Neural progenitor cell (in vitro differentiated cells): ENCODE measurements at regions not wholly inside any gene's neighbourhood (a gene's known extent, or its start where the extent isn't known, plus 50 kb on each side); places are given as distances from the start of the nearest gene placed in this dataset.

Source experiments
- DNase-seq: peaks from one replicate; pipeline ENCODE4 v3.0.0-alpha.2; 2016; ENCODE audit warnings: low spot score
- H2AFZ ChIP-seq: fragments of 200-600 bp; sonication (generic); replicated peaks from 2 replicates; pipeline ENCODE4 v1.6.1; 2016; ENCODE audit warnings: antibody characterized with exemption
- H3F3A ChIP-seq: fragments of 200-600 bp; sonication (generic); 2 replicates; pipeline ENCODE4 v1.6.1; 2016; ENCODE audit warnings: antibody characterized with exemption, low read depth
- H3K27ac ChIP-seq: fragments of 200-600 bp; sonication (generic); 2 replicates; pipeline ENCODE4 v1.5.1; 2016; ENCODE audit warnings: mild to moderate bottlenecking
- H3K27me3 ChIP-seq: fragments of 200-600 bp; sonication (generic); 2 replicates; pipeline ENCODE4 v1.6.1; 2016; ENCODE audit warnings: mild to moderate bottlenecking, moderate library complexity
- H3K36me3 ChIP-seq: fragments of 200-600 bp; sonication (generic); 2 replicates; pipeline ENCODE4 v1.5.1; 2016
- H3K4me1 ChIP-seq: fragments of 200-600 bp; sonication (generic); 2 replicates; pipeline ENCODE4 v1.6.1; 2016; ENCODE audit warnings: mixed run types
- H3K4me2 ChIP-seq: fragments of 200-600 bp; sonication (generic); 2 replicates; pipeline ENCODE4 v1.6.1; 2016
- H3K4me3 ChIP-seq: fragments of 200-600 bp; sonication (generic); 2 replicates; pipeline ENCODE4 v1.5.1; 2016
- H3K79me2 ChIP-seq: fragments of 200-600 bp; sonication (generic); 2 replicates; pipeline ENCODE4 v1.6.1; 2016; ENCODE audit warnings: low read depth
- H3K9ac ChIP-seq: fragments of 200-600 bp; sonication (generic); 2 replicates; pipeline ENCODE4 v1.6.1; 2016
- H3K9me3 ChIP-seq: fragments of 200-600 bp; sonication (generic); 2 replicates; pipeline ENCODE4 v1.5.1; 2016; ENCODE audit warnings: low read depth
- H4K20me1 ChIP-seq: fragments of 200-600 bp; sonication (generic); 2 replicates; pipeline ENCODE4 v1.6.1; 2016; ENCODE audit warnings: low read depth
- H3K27ac Mint-ChIP-seq: 3 replicates; pipeline ENCODE4 v1.8.0; 2021; ENCODE audit warnings: mixed read lengths
- H3K27me3 Mint-ChIP-seq: 2 replicates; pipeline ENCODE4 v1.8.0; 2022; ENCODE audit warnings: low read depth, mild to moderate bottlenecking, inconsistent platforms, moderate library complexity, mixed read lengths; ENCODE audit not compliant: insufficient read depth
- H3K36me3 Mint-ChIP-seq: 3 replicates; pipeline ENCODE4 v1.8.0; 2021; ENCODE audit warnings: mixed read lengths
- H3K4me1 Mint-ChIP-seq: 3 replicates; pipeline ENCODE4 v1.8.0; 2021; ENCODE audit warnings: mixed read lengths
- H3K4me3 Mint-ChIP-seq: 3 replicates; pipeline ENCODE4 v1.8.0; 2021; ENCODE audit warnings: mild to moderate bottlenecking, moderate library complexity, mixed read lengths
- H3K9me3 Mint-ChIP-seq: 3 replicates; pipeline ENCODE4 v1.8.0; 2020; ENCODE audit warnings: mixed read lengths
- CTCF ChIP-seq: fragments of 200-600 bp; sonication (generic); IDR thresholded peaks from 2 replicates; pipeline ENCODE4 v1.5.1; 2017; ENCODE audit warnings: antibody characterized with exemption, mild to moderate bottlenecking
- EZH2 ChIP-seq: fragments of 200-600 bp; sonication (generic); IDR thresholded peaks from 2 replicates; pipeline ENCODE4 v1.6.1; 2017; ENCODE audit warnings: antibody characterized with exemption, mild to moderate bottlenecking, moderate library complexity
- EZH2phosphoT487 ChIP-seq: fragments of 200-600 bp; sonication (generic); IDR thresholded peaks from 2 replicates; pipeline ENCODE4 v1.6.1; 2017; ENCODE audit warnings: antibody characterized with exemption

GRCh38 chr22:49056301-49056700 is 771.4 kb downstream of the BRD1 start:
- no peak overlapping the region for H3K9ac ChIP-seq
- no peak overlapping the region for H3K27ac ChIP-seq
- no peaks in the 10 kb centered on the region for H3K4me1 ChIP-seq
- no peaks in the 10 kb centered on the region for H3K27me3 ChIP-seq
- Mint-ChIP-seq H3K27me3 (peaks cover 6% of the 10 kb centered on the region), H3K4me1 (peaks cover 4% of the 10 kb centered on the region), H3K27ac (no peak overlapping the region), H3K9me3 (no peaks in the 10 kb centered on the region), H3K4me3 (no peak overlapping the region), H3K36me3 (no peaks in the 10 kb centered on the region)
- no peaks in the 10 kb centered on the region for H3F3A ChIP-seq
- no peak for DNase-seq
- no peak overlapping the region for H3K4me3 ChIP-seq
- H3K9me3 ChIP-seq: no peaks in the 10 kb centered on the region
- no peak overlapping the region for H3K4me2 ChIP-seq
- H3K79me2 ChIP-seq: no peaks in the 10 kb centered on the region
- no peak for TF ChIP-seq EZH2phosphoT487
- no peak for TF ChIP-seq CTCF
- no peak for TF ChIP-seq EZH2
- H2AFZ ChIP-seq: no peak overlapping the region
- H4K20me1 ChIP-seq: no peaks in the 10 kb centered on the region
- H3K36me3 ChIP-seq: no peaks in the 10 kb centered on the region

- DNase-seq: no peak
- Histone ChIP-seq H3K27me3 (no peaks in the 10 kb centered on the region), H3K4me3 (no peak overlapping the region), H3K27ac (no peak overlapping the region), H2AFZ (no peak overlapping the region), H3K4me2 (no peak overlapping the region), H3K9ac (no peak overlapping the region), H3K9me3 (no peaks in the 10 kb centered on the region), H3K79me2 (no peaks in the 10 kb centered on the region), H3F3A (no peaks in the 10 kb centered on the region), H3K36me3 (no peaks in the 10 kb centered on the region), H3K4me1 (no peaks in the 10 kb centered on the region), H4K20me1 (no peaks in the 10 kb centered on the region)
- Mint-ChIP-seq H3K27me3 (peaks cover 6% of the 10 kb centered on the region), H3K4me1 (peaks cover 4% of the 10 kb centered on the region), H3K4me3 (no peak overlapping the region), H3K36me3 (no peaks in the 10 kb centered on the region), H3K27ac (no peak overlapping the region), H3K9me3 (no peaks in the 10 kb centered on the region)
- no peak for TF ChIP-seq EZH2
- TF ChIP-seq CTCF: no peak
Observed at GRCh38 chr22:49055406-49055805, 772.3 kb downstream of the BRD1 start.

- no peaks in the 10 kb centered on the region for H3K79me2 ChIP-seq
- no peak overlapping the region for H3K27ac Mint-ChIP-seq
- no peaks in the 10 kb centered on the region for H3K9me3 Mint-ChIP-seq
- H3K4me2 ChIP-seq: no peak overlapping the region
- peaks cover 4% of the 10 kb centered on the region for H3K4me1 Mint-ChIP-seq
- no peak overlapping the region for H3K4me3 ChIP-seq
- H3K4me1 ChIP-seq: no peaks in the 10 kb centered on the region
- no peak overlapping the region for H2AFZ ChIP-seq
- H3K27ac ChIP-seq: no peak overlapping the region
- TF ChIP-seq CTCF (no peak), EZH2phosphoT487 (no peak), EZH2 (no peak)
- no peaks in the 10 kb centered on the region for H3K36me3 ChIP-seq
- H4K20me1 ChIP-seq: no peaks in the 10 kb centered on the region
- H3K4me3 Mint-ChIP-seq: no peak overlapping the region
- no peaks in the 10 kb centered on the region for H3K27me3 ChIP-seq
- H3K36me3 Mint-ChIP-seq: no peaks in the 10 kb centered on the region
- no peak for DNase-seq
- H3K9ac ChIP-seq: no peak overlapping the region
- H3K9me3 ChIP-seq: no peaks in the 10 kb centered on the region
- peaks cover 2% of the 10 kb centered on the region for H3K27me3 Mint-ChIP-seq
- no peaks in the 10 kb centered on the region for H3F3A ChIP-seq
Observed at GRCh38 chr22:49053578-49053977, 774.1 kb downstream of the BRD1 start.

- Histone ChIP-seq H3K4me3 (no peak overlapping the region), H3K36me3 (no peaks in the 10 kb centered on the region), H3K4me2 (no peak overlapping the region), H4K20me1 (no peaks in the 10 kb centered on the region), H3K27ac (no peak overlapping the region), H3K9me3 (no peaks in the 10 kb centered on the region), H3F3A (no peaks in the 10 kb centered on the region), H3K9ac (no peak overlapping the region), H3K79me2 (no peaks in the 10 kb centered on the region), H3K27me3 (no peaks in the 10 kb centered on the region), H2AFZ (no peak overlapping the region), H3K4me1 (no peaks in the 10 kb centered on the region)
- no peaks in the 10 kb centered on the region for H3K36me3 Mint-ChIP-seq
- TF ChIP-seq EZH2phosphoT487 (no peak), EZH2 (no peak), CTCF (no peak)
- peaks cover 4% of the 10 kb centered on the region for H3K4me1 Mint-ChIP-seq
- no peak for DNase-seq
- H3K9me3 Mint-ChIP-seq: no peaks in the 10 kb centered on the region
- H3K4me3 Mint-ChIP-seq: no peak overlapping the region
- H3K27me3 Mint-ChIP-seq: peaks cover 1% of the 10 kb centered on the region
- H3K27ac Mint-ChIP-seq: no peak overlapping the region
Observed at GRCh38 chr22:49052560-49052959, 775.1 kb downstream of the BRD1 start.
